SH-SY5Y (cell line): ENCODE measurements at regions not wholly inside any gene's neighbourhood (a gene's known extent, or its start where the extent isn't known, plus 50 kb on each side); places are given as distances from the start of the nearest gene placed in this dataset.

ENCODE experiments used
- GATA2 ChIP-seq: IDR thresholded peaks from 2 replicates; pipeline ENCODE4 v1.6.1; 2011; ENCODE audit warnings: mild to moderate bottlenecking, low read depth, low read length
- GATA3 ChIP-seq: IDR thresholded peaks from 2 replicates; pipeline ENCODE4 v1.6.1; 2011; ENCODE audit warnings: low read depth, mild to moderate bottlenecking, low read length, moderate library complexity

GRCh38 chr15:36050899-36051298 lies 504.9 kb upstream of the DPH6 start:
- no peak for TF ChIP-seq GATA3
- no peak for TF ChIP-seq GATA2
